A673 (cell line): ENCODE measurements at regions not wholly inside any gene's neighbourhood (a gene's known extent, or its start where the extent isn't known, plus 50 kb on each side); places are given as distances from the start of the nearest gene placed in this dataset.

Experiments used
- EZH2 ChIP-seq: fragments of 200-600 bp; sonication (generic); IDR thresholded peaks from 2 replicates; pipeline ENCODE4 v1.6.1; 2017; ENCODE audit warnings: borderline replicate concordance, low read depth, mild to moderate bottlenecking, mixed read lengths, antibody characterized with exemption, low read length; ENCODE audit not compliant: poor library complexity, severe bottlenecking
- TF ChIP-seq, protein P1 (sequence below): fragments of 300-800, 200-600 bp; sonication (generic); conservative IDR thresholded peaks from 2 replicates; pipeline ENCODE4 v1.5.1; 2017; ENCODE audit warnings: low read depth, mild to moderate bottlenecking, antibody characterized with exemption, low read length, moderate library complexity, mixed read lengths

DNA sequence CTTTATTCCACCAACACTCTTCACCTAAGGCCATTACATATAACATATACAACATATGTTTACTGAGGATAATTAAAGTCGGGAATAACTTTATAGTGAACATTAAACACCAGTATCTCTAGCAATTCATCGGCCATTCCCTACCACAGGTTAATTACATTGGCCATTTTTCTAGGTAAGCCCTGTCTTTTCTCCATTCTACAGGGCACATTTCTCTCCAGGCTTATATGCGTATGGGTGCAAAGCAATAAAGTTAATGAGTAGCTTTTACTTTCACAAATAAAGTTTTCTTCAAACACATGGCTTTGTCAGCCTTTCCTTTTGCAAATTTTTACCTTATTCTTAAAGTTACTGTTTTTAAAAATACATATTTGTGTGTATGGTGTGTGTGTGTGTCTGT lies 111.9 kb upstream of the IQCM start:
- TF ChIP-seq, protein P1, sequence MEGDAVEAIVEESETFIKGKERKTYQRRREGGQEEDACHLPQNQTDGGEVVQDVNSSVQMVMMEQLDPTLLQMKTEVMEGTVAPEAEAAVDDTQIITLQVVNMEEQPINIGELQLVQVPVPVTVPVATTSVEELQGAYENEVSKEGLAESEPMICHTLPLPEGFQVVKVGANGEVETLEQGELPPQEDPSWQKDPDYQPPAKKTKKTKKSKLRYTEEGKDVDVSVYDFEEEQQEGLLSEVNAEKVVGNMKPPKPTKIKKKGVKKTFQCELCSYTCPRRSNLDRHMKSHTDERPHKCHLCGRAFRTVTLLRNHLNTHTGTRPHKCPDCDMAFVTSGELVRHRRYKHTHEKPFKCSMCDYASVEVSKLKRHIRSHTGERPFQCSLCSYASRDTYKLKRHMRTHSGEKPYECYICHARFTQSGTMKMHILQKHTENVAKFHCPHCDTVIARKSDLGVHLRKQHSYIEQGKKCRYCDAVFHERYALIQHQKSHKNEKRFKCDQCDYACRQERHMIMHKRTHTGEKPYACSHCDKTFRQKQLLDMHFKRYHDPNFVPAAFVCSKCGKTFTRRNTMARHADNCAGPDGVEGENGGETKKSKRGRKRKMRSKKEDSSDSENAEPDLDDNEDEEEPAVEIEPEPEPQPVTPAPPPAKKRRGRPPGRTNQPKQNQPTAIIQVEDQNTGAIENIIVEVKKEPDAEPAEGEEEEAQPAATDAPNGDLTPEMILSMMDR = no peak
- TF ChIP-seq EZH2 = no peak
